IMR-90 (cell line): ENCODE measurements at regions not wholly inside any gene's neighbourhood (a gene's known extent, or its start where the extent isn't known, plus 50 kb on each side); places are given as distances from the start of the nearest gene placed in this dataset.

Experiments
- CEBPB ChIP-seq: IDR thresholded peaks from 2 replicates; pipeline ENCODE4 v1.6.1; 2012; ENCODE audit warnings: low read depth, low read length, improper control_type of control experiment
- CTCF ChIP-seq: conservative IDR thresholded peaks from 2 replicates; pipeline ENCODE4 v1.5.1; 2012; ENCODE audit warnings: mild to moderate bottlenecking, low read depth, low read length, improper control_type of control experiment
- ELK1 ChIP-seq: fragments of 150-350 bp; IDR thresholded peaks from 2 replicates; pipeline ENCODE4 v1.6.1; 2016; ENCODE audit warnings: low read depth, mild to moderate bottlenecking, low read length, moderate library complexity, borderline replicate concordance
- MAFK ChIP-seq: IDR thresholded peaks from 2 replicates; pipeline ENCODE4 v1.6.1; 2012; ENCODE audit warnings: low read depth, low read length, improper control_type of control experiment
- MXI1 ChIP-seq: IDR thresholded peaks from 2 replicates; pipeline ENCODE4 v1.6.1; 2012; ENCODE audit warnings: low read depth, mild to moderate bottlenecking, low read length, moderate library complexity, borderline replicate concordance
- NFE2L2 ChIP-seq: fragments of 150-350 bp; IDR thresholded peaks from 2 replicates; pipeline ENCODE4 v1.6.1; 2016; ENCODE audit warnings: low read depth, mild to moderate bottlenecking, low read length
- POLR2A ChIP-seq: IDR thresholded peaks from 2 replicates; pipeline ENCODE4 v1.6.1; 2012; ENCODE audit warnings: mild to moderate bottlenecking, low read depth, low read length
- RAD21 ChIP-seq: IDR thresholded peaks from 2 replicates; pipeline ENCODE4 v1.6.1; 2012; ENCODE audit warnings: low read length, improper control_type of control experiment
- RCOR1 ChIP-seq: IDR thresholded peaks from 2 replicates; pipeline ENCODE4 v1.6.1; 2012; ENCODE audit warnings: mild to moderate bottlenecking, low read length, improper control_type of control experiment; ENCODE audit not compliant: insufficient replicate concordance
- RFX5 ChIP-seq: IDR thresholded peaks from 2 replicates; pipeline ENCODE4 v1.8.0; 2012; ENCODE audit warnings: low read depth, mild to moderate bottlenecking, low read length, moderate library complexity
- SMC3 ChIP-seq: fragments of 150-350 bp; IDR thresholded peaks from 2 replicates; pipeline ENCODE4 v1.6.1; 2016; ENCODE audit warnings: low read depth, mild to moderate bottlenecking, antibody characterized with exemption, low read length, moderate library complexity

GRCh38 chr11:70788248-70789022, 390.1 kb downstream of the CTTN start:
- TF ChIP-seq POLR2A: no peak
- TF ChIP-seq CTCF: no peak
- TF ChIP-seq ELK1: no peak
- TF ChIP-seq CEBPB: no peak
- no peak for TF ChIP-seq MXI1
- no peak for TF ChIP-seq MAFK
- TF ChIP-seq SMC3: no peak
- TF ChIP-seq RAD21: no peak
- no peak for TF ChIP-seq RCOR1
- TF ChIP-seq NFE2L2: no peak
- TF ChIP-seq RFX5: no peak
